ENCODE measurements at regions not wholly inside any gene's neighbourhood (a gene's known extent, or its start where the extent isn't known, plus 50 kb on each side); places are given as distances from the start of the nearest gene placed in this dataset.

GRCh38 chr11:15714641-15715399 lies 600.1 kb downstream of the INSC start:
- Histone ChIP-seq H3K36me3 (ENCODE audit: control insufficient read depth in 2 of 2, insufficient read depth in 2 of 2, low read length in 1 of 2) (no peaks in the 10 kb centered on the region), H3K9me3 (ENCODE audit: control insufficient read depth in 2 of 2, insufficient read depth in 1 of 2, low read length in 1 of 2) (no peaks in the 10 kb centered on the region), H3K4me1 (ENCODE audit: control insufficient read depth in 2 of 2, insufficient read depth in 2 of 2, low read length in 2 of 2) (no peaks in the 10 kb centered on the region), H3K27ac (ENCODE audit: low read depth in 1 of 2, low read length in 1 of 2) (no peak overlapping the region), H3K4me3 (ENCODE audit: low read length in 2 of 2) (no peak overlapping the region), H3K27me3 (ENCODE audit: control insufficient read depth in 2 of 2, insufficient read depth in 1 of 2, low read length in 1 of 2) (no peaks in the 10 kb centered on the region)
- WGBS: 87% methylated on average over 6 of the region's 6 CpGs
- DNase-seq (ENCODE audit: low read depth in 6 of 9, low spot score in 9 of 9): no peak

DNA sequence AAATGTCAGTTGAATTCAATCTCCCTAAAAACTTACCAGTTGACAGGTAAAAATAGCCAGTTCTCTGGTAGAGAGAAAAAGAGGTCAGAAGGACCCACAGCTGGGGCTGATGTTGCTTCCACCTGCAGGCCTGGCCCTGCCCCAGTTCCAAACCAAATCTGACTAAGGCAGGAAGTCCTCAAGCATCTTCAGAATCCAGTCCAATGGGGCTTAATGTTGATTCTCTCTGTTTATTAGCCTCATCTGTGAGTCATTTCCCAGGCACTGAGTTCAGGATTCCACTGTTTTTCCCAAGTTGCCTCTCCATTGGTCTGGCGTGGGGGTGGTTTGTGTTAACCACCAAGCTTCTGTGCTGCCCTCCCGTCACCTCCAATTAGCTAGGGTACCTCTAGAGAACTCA lies 601.8 kb downstream of the INSC start:
- Histone ChIP-seq H3K4me1 (ENCODE audit: control insufficient read depth in 2 of 2, insufficient read depth in 2 of 2, low read length in 2 of 2) (no peaks in the 10 kb centered on the region), H3K36me3 (ENCODE audit: control insufficient read depth in 2 of 2, insufficient read depth in 2 of 2, low read length in 1 of 2) (no peaks in the 10 kb centered on the region), H3K4me3 (ENCODE audit: low read length in 2 of 2) (no peak overlapping the region)

GRCh38 chr11:15720460-15720859 lies 605.7 kb downstream of the INSC start:
- no peaks in the 10 kb centered on the region for H3K27me3 ChIP-seq (ENCODE audit: control insufficient read depth in 2 of 2, insufficient read depth in 1 of 2, low read length in 1 of 2)
- no peaks in the 10 kb centered on the region for H3K4me1 ChIP-seq (ENCODE audit: control insufficient read depth in 2 of 2, insufficient read depth in 2 of 2, low read length in 2 of 2)
- H3K9me3 ChIP-seq (ENCODE audit: control insufficient read depth in 2 of 2, insufficient read depth in 1 of 2, low read length in 1 of 2): no peaks in the 10 kb centered on the region
- WGBS: 87% methylated on average over 5 of the region's 5 CpGs
- H3K27ac ChIP-seq (ENCODE audit: low read depth in 1 of 2, low read length in 1 of 2): no peak overlapping the region
- DNase-seq (ENCODE audit: low read depth in 6 of 9, low spot score in 9 of 9): no peak
- H3K4me3 ChIP-seq (ENCODE audit: low read length in 2 of 2): no peak overlapping the region
- no peaks in the 10 kb centered on the region for H3K36me3 ChIP-seq (ENCODE audit: control insufficient read depth in 2 of 2, insufficient read depth in 2 of 2, low read length in 1 of 2)

More for the DNA sequence above, 601.8 kb downstream of the INSC start:
- WGBS: 92% methylated on average over 2 of the region's 2 CpGs
- no peaks in the 10 kb centered on the region for H3K9me3 ChIP-seq (ENCODE audit: control insufficient read depth in 2 of 2, insufficient read depth in 1 of 2, low read length in 1 of 2)
- H3K27me3 ChIP-seq (ENCODE audit: control insufficient read depth in 2 of 2, insufficient read depth in 1 of 2, low read length in 1 of 2): no peaks in the 10 kb centered on the region
- no peak overlapping the region for H3K27ac ChIP-seq (ENCODE audit: low read depth in 1 of 2, low read length in 1 of 2)
- no peak for DNase-seq (ENCODE audit: low read depth in 6 of 9, low spot score in 9 of 9)

DNA sequence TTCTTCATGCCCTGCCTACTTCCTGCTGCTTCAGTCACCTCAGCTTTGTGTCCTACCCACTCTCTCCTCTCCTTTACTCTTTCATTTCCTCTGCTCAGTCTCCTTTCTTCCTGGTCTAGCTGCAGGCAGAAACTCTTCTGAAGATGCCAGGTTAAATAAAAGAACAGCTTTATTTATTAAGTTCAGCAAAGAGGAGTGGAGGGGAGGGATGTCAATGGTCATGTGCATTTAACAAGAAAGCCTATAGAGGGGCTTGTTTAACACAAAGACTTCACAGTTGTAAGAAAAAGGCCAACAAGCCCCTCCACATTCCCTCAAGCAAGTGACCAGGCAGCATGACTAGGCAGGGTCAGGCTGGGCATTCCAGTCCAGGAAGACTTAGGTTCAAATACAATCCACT lies 609.2 kb downstream of the INSC start:
- Histone ChIP-seq H3K9me3 (ENCODE audit: control insufficient read depth in 2 of 2, insufficient read depth in 1 of 2, low read length in 1 of 2) (no peaks in the 10 kb centered on the region), H3K4me3 (ENCODE audit: low read length in 2 of 2) (no peak overlapping the region), H3K4me1 (ENCODE audit: control insufficient read depth in 2 of 2, insufficient read depth in 2 of 2, low read length in 2 of 2) (no peaks in the 10 kb centered on the region), H3K36me3 (ENCODE audit: control insufficient read depth in 2 of 2, insufficient read depth in 2 of 2, low read length in 1 of 2) (no peaks in the 10 kb centered on the region), H3K27ac (ENCODE audit: low read depth in 1 of 2, low read length in 1 of 2) (no peak overlapping the region), H3K27me3 (ENCODE audit: control insufficient read depth in 2 of 2, insufficient read depth in 1 of 2, low read length in 1 of 2) (no peaks in the 10 kb centered on the region)
- no peak for DNase-seq (ENCODE audit: low read depth in 6 of 9, low spot score in 9 of 9)

DNA sequence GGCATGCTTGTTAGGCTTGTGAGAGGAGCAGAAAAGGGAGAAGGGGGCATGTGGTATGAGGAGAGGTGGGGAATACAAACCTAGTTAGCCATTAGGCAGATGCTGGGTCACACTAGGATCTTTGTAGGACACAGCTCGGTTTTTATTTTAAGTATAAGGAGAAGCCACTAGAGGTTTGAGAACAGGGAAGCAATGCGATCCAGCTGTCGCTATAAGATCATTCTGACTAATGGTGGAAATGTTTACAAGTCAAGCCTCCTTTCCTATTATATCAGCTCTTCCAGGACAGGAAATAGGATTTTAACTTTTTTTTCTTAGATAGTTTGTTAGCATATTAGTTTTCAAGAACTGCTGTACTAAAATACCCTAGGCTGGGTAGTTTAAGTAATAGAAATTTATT lies 609.9 kb downstream of the INSC start:
- H3K9me3 ChIP-seq (ENCODE audit: control insufficient read depth in 2 of 2, insufficient read depth in 1 of 2, low read length in 1 of 2): no peaks in the 10 kb centered on the region
- no peaks in the 10 kb centered on the region for H3K36me3 ChIP-seq (ENCODE audit: control insufficient read depth in 2 of 2, insufficient read depth in 2 of 2, low read length in 1 of 2)
- no peak overlapping the region for H3K27ac ChIP-seq (ENCODE audit: low read depth in 1 of 2, low read length in 1 of 2)
- no peak for DNase-seq (ENCODE audit: low read depth in 6 of 9, low spot score in 9 of 9)
- H3K4me1 ChIP-seq (ENCODE audit: control insufficient read depth in 2 of 2, insufficient read depth in 2 of 2, low read length in 2 of 2): no peaks in the 10 kb centered on the region
- 92% methylated on average over 3 of the region's 3 CpGs for WGBS
- no peaks in the 10 kb centered on the region for H3K27me3 ChIP-seq (ENCODE audit: control insufficient read depth in 2 of 2, insufficient read depth in 1 of 2, low read length in 1 of 2)
- no peak overlapping the region for H3K4me3 ChIP-seq (ENCODE audit: low read length in 2 of 2)

DNA sequence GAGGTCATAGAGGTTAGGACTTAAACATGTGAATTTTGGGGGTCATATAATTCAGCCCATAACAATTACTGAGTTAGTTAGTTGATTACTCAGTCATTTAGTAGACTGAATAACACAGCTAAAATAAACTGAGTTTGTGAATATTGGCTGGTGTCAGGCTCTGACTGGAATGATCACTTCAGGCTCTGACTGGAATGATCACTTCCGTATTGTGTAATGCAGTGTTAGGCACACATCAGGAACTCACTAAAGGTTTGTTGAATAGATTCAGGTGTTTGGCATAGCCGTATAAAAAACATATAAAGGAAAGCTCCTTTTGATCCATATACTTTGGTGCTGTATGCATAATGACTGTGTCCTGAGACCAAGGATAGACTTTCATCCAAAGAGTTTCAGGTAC lies 610.5 kb downstream of the INSC start:
- no peaks in the 10 kb centered on the region for H3K9me3 ChIP-seq (ENCODE audit: control insufficient read depth in 2 of 2, insufficient read depth in 1 of 2, low read length in 1 of 2)
- no peaks in the 10 kb centered on the region for H3K27me3 ChIP-seq (ENCODE audit: control insufficient read depth in 2 of 2, insufficient read depth in 1 of 2, low read length in 1 of 2)
- H3K36me3 ChIP-seq (ENCODE audit: control insufficient read depth in 2 of 2, insufficient read depth in 2 of 2, low read length in 1 of 2): no peaks in the 10 kb centered on the region
- H3K4me1 ChIP-seq (ENCODE audit: control insufficient read depth in 2 of 2, insufficient read depth in 2 of 2, low read length in 2 of 2): no peaks in the 10 kb centered on the region
- 98% methylated on average over 2 of the region's 2 CpGs for WGBS
- H3K4me3 ChIP-seq (ENCODE audit: low read length in 2 of 2): no peak overlapping the region
- H3K27ac ChIP-seq (ENCODE audit: low read depth in 1 of 2, low read length in 1 of 2): no peak overlapping the region
- DNase-seq (ENCODE audit: low read depth in 6 of 9, low spot score in 9 of 9): no peak

DNA sequence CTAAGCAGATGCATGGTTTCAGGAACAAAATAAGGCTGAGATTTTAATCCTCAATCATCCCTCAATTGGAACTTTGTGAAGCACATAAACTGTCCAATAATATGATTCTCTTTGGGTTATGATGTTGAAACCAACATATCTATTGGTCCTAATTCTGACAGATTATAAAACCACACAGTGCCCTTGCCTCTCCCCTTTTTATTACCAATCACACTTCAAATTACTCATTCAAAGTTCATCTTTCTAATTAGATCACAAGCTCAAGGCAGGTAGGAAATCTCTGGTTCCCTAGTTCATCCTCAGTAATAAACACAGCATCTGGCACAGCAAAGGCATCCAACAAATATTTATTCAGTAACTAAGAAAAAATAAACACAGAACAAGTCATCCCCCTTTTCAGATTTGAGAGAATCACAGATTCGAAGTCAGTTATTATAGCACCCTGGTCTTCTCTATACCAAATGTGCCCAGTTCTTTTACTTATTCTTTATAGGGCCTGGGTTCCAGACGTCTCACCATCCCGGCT lies 611.6 kb downstream of the INSC start:
- H3K9me3 ChIP-seq (ENCODE audit: control insufficient read depth in 2 of 2, insufficient read depth in 1 of 2, low read length in 1 of 2): no peaks in the 10 kb centered on the region
- no peaks in the 10 kb centered on the region for H3K4me1 ChIP-seq (ENCODE audit: control insufficient read depth in 2 of 2, insufficient read depth in 2 of 2, low read length in 2 of 2)
- no peak for DNase-seq (ENCODE audit: low read depth in 6 of 9, low spot score in 9 of 9)
- H3K27me3 ChIP-seq (ENCODE audit: control insufficient read depth in 2 of 2, insufficient read depth in 1 of 2, low read length in 1 of 2): no peaks in the 10 kb centered on the region
- no peaks in the 10 kb centered on the region for H3K36me3 ChIP-seq (ENCODE audit: control insufficient read depth in 2 of 2, insufficient read depth in 2 of 2, low read length in 1 of 2)
- WGBS: 91% methylated on average over 3 of the region's 3 CpGs
- H3K4me3 ChIP-seq (ENCODE audit: low read length in 2 of 2): no peak overlapping the region
- H3K27ac ChIP-seq (ENCODE audit: low read depth in 1 of 2, low read length in 1 of 2): no peak overlapping the region

DNA sequence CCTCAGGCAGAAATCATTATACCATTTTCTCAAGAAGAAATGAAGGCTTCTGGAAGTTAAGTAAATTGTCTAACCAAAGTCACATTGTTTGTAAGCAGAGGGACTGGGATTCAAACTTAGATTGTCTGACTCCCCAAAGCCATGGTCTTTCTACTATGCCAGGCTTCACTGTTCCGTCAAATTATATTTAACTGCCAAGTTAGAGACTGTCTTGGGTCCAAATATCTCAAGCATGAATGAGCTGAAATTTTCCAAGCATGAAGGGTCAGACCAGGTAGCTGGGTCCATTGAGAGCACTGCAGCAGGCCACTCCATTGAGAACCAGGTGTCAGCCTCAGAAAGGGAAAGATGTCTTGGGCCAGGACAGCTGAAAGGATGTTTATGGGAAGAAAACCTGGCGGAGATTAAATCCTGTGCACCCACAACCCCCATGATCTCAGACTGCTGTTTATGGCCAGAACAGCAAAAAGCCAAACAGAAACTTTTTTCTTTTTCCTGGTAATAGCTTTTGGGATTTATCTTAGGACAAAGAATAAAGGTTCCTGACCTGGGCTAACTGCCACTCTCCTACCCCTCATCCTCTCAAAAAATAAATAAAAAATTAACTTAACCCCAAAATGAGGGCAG lies 612.3 kb downstream of the INSC start:
- H3K9me3 ChIP-seq (ENCODE audit: control insufficient read depth in 2 of 2, insufficient read depth in 1 of 2, low read length in 1 of 2): no peaks in the 10 kb centered on the region
- H3K36me3 ChIP-seq (ENCODE audit: control insufficient read depth in 2 of 2, insufficient read depth in 2 of 2, low read length in 1 of 2): no peaks in the 10 kb centered on the region
- H3K4me1 ChIP-seq (ENCODE audit: control insufficient read depth in 2 of 2, insufficient read depth in 2 of 2, low read length in 2 of 2): no peaks in the 10 kb centered on the region
- no peaks in the 10 kb centered on the region for H3K27me3 ChIP-seq (ENCODE audit: control insufficient read depth in 2 of 2, insufficient read depth in 1 of 2, low read length in 1 of 2)
- WGBS: 91% methylated on average over 2 of the region's 2 CpGs
- DNase-seq (ENCODE audit: low read depth in 6 of 9, low spot score in 9 of 9): no peak
- H3K4me3 ChIP-seq (ENCODE audit: low read length in 2 of 2): no peak overlapping the region
- H3K27ac ChIP-seq (ENCODE audit: low read depth in 1 of 2, low read length in 1 of 2): no peak overlapping the region

DNA sequence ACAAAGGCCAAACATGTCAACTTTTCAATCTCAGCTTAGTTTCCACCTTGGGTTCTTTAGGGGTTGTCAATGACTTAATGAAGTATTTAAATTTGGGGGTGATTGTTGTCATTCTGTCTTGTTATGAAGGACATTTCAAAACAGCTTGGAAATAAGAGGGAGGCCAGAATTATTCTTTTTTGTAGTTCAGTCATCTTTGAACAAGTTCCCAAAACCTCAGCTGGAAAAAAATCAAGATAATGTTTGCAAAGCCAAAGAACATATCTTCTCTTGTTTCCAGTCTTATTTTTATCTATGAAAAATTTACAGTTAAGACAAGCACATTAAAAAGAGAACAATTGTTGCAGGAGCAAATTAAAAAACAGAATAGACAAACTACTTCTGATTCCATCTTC lies 612.8 kb downstream of the INSC start:
- no peaks in the 10 kb centered on the region for H3K27me3 ChIP-seq (ENCODE audit: control insufficient read depth in 2 of 2, insufficient read depth in 1 of 2, low read length in 1 of 2)

More for the DNA sequence above, 612.8 kb downstream of the INSC start:
- Histone ChIP-seq H3K4me3 (ENCODE audit: low read length in 2 of 2) (no peak overlapping the region), H3K27ac (ENCODE audit: low read depth in 1 of 2, low read length in 1 of 2) (no peak overlapping the region), H3K9me3 (ENCODE audit: control insufficient read depth in 2 of 2, insufficient read depth in 1 of 2, low read length in 1 of 2) (no peaks in the 10 kb centered on the region), H3K4me1 (ENCODE audit: control insufficient read depth in 2 of 2, insufficient read depth in 2 of 2, low read length in 2 of 2) (no peaks in the 10 kb centered on the region), H3K36me3 (ENCODE audit: control insufficient read depth in 2 of 2, insufficient read depth in 2 of 2, low read length in 1 of 2) (no peaks in the 10 kb centered on the region)
- DNase-seq (ENCODE audit: low read depth in 6 of 9, low spot score in 9 of 9): no peak
